NCI-H1436 treated with DMSO at 0.1 percent for 48 hours (cell line): ENCODE measurements at regions not wholly inside any gene's neighbourhood (a gene's known extent, or its start where the extent isn't known, plus 50 kb on each side); places are given as distances from the start of the nearest gene placed in this dataset.
"Not testable (repeated sequence)": the region's sequence is repeated elsewhere in the genome, so short reads cannot be mapped to it uniquely, and the experiment has no call there.

Experiments used
- DNase-seq: peaks from one replicate; lab custom pipeline; 2025; lab: John Stamatoyannopoulos, UW

GRCh38 chr13:59236944-59237343 lies 926.8 kb downstream of the DIAPH3 start:
- no peak for DNase-seq

- DNase-seq, result no peak
Observed at GRCh38 chr13:59247171-59247570, 916.6 kb downstream of the DIAPH3 start.

- no peak for DNase-seq
Observed at GRCh38 chr13:59250336-59251189, 913.2 kb downstream of the DIAPH3 start.

GRCh38 chr13:59259165-59260000 lies 904.3 kb downstream of the DIAPH3 start:
- no peak for DNase-seq

GRCh38 chr13:59261928-59262488 lies 901.7 kb downstream of the DIAPH3 start:
- no peak for DNase-seq

- DNase-seq, result no peak
Observed at GRCh38 chr13:59263531-59263930, 900.2 kb downstream of the DIAPH3 start.

- DNase-seq, result no peak
Observed at GRCh38 chr13:59266478-59267063, 897.2 kb downstream of the DIAPH3 start.

- DNase-seq, result no peak
Observed at GRCh38 chr13:59269476-59269875, 894.3 kb downstream of the DIAPH3 start.

GRCh38 chr13:59270327-59270726 lies 893.4 kb downstream of the DIAPH3 start:
- DNase-seq, result no peak

GRCh38 chr13:59274958-59275727 lies 888.6 kb downstream of the DIAPH3 start:
- DNase-seq, result no peak

- DNase-seq, result no peak
Observed at GRCh38 chr13:59276436-59276835, 887.3 kb downstream of the DIAPH3 start.

- no peak for DNase-seq
Observed at GRCh38 chr13:59277106-59277505, 886.6 kb downstream of the DIAPH3 start.

- DNase-seq, result no peak
Observed at GRCh38 chr13:59279028-59279427, 884.7 kb downstream of the DIAPH3 start.

GRCh38 chr13:59279576-59279975 lies 884.2 kb downstream of the DIAPH3 start:
- no peak for DNase-seq

- no peak for DNase-seq
Observed at GRCh38 chr13:59280297-59280696, 883.4 kb downstream of the DIAPH3 start.

GRCh38 chr13:59281453-59281852 lies 882.3 kb downstream of the DIAPH3 start:
- no peak for DNase-seq

GRCh38 chr13:59292240-59292639 lies 871.5 kb downstream of the DIAPH3 start:
- not testable (repeated sequence) for DNase-seq

- no peak for DNase-seq
Observed at GRCh38 chr13:59299584-59299983, 864.1 kb downstream of the DIAPH3 start.

GRCh38 chr13:59300355-59301173 lies 863.2 kb downstream of the DIAPH3 start:
- DNase-seq, result no peak

GRCh38 chr13:59301174-59301567 lies 862.6 kb downstream of the DIAPH3 start:
- DNase-seq, result no peak

GRCh38 chr13:59303433-59303832 lies 860.3 kb downstream of the DIAPH3 start:
- DNase-seq, result no peak
